ENCODE measurements at regions not wholly inside any gene's neighbourhood (a gene's known extent, or its start where the extent isn't known, plus 50 kb on each side); places are given as distances from the start of the nearest gene placed in this dataset.
A peak's percentile ranks its signal among the peaks of the same experiment; 100 is the strongest.

DNA sequence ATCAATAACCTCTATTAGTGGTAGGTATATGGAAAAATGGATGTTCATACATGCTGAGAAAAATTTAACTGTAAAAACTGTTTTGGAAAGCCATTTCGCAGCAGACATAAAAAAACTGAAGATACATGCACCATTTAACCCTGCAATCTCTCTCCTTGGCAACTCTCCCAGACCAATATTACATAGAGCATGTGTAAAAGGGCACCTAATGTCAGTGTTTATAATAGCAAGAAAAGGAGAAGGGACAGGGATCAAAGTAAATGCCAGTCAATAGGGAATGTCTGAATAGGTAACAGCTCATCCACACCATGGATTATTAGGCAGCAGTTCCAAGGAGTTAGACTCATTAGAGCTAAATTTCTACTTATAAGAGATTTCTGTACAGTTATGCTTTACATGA, 77.2 kb downstream of the BTG1 start:
- TF ChIP-seq POLR2A (IDR thresholded peaks at IDR 0.05): no peak
- TF ChIP-seq, protein P1, sequence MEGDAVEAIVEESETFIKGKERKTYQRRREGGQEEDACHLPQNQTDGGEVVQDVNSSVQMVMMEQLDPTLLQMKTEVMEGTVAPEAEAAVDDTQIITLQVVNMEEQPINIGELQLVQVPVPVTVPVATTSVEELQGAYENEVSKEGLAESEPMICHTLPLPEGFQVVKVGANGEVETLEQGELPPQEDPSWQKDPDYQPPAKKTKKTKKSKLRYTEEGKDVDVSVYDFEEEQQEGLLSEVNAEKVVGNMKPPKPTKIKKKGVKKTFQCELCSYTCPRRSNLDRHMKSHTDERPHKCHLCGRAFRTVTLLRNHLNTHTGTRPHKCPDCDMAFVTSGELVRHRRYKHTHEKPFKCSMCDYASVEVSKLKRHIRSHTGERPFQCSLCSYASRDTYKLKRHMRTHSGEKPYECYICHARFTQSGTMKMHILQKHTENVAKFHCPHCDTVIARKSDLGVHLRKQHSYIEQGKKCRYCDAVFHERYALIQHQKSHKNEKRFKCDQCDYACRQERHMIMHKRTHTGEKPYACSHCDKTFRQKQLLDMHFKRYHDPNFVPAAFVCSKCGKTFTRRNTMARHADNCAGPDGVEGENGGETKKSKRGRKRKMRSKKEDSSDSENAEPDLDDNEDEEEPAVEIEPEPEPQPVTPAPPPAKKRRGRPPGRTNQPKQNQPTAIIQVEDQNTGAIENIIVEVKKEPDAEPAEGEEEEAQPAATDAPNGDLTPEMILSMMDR (IDR thresholded peaks at IDR 0.05): no peak
- H3K9me3 ChIP-seq: no peaks in the 10 kb centered on the region
- H3K4me3 ChIP-seq: no peak overlapping the region
- no peaks in the 10 kb centered on the region for H3K36me3 ChIP-seq
- H3K27ac ChIP-seq: no peak overlapping the region
- no peaks in the 10 kb centered on the region for H3K27me3 ChIP-seq
- no peak for DNase-seq
- intact Hi-C loops (cut with DNase I; ENCODE audit: low total_unique reads): no loop called here
- H3K4me1 ChIP-seq: no peaks in the 10 kb centered on the region

DNA sequence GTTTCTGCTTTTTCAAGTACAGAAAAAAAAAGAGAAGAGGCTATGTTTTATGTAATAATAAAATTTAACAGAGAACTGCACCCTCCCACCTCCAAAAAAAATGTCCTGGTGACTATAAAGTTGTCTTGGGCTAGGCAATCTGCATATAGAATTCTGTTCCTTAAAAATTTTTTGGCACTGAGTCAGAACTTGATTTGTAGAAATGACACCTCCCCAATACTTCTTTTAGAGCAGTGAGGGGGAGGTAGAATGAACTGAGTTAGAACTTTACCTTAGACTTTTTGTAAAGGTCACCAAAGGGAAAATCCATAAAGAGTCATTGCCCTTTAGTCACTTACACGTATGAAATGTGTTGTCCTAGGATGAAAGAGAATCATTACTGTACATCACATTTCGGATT, 80.0 kb downstream of the BTG1 start:
- intact Hi-C loops (cut with DNase I; ENCODE audit: low total_unique reads): no loop called here
- H3K4me3 ChIP-seq: no peak overlapping the region
- H3K36me3 ChIP-seq: no peaks in the 10 kb centered on the region

DNA sequence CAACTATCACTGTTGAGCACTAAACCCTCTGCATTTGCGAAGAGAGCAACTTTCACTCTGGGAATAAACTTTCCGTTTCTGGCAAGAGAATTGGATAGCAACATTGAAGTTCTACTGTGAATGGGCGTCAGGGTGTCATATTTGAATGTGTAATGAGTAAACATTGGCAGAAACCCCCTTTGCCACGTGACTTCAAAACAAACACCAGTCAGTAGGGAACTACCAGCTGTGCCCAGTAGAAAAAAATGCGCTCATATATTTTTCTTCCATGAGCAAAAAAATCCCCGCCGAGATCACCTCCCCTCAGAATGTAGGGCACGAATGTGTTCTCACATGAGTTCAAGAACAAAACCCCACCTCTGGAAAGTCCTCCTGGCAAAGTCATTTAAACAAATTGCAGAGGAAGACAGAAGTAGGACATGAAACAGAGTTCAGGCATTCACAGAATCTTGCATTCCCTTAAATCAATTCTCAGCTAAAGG, 80.6 kb downstream of the BTG1 start:
- H3K9me3 ChIP-seq: no peaks in the 10 kb centered on the region
- H3K36me3 ChIP-seq: no peaks in the 10 kb centered on the region
- DNase-seq: peak; percentile 31 to 45
- TF ChIP-seq POLR2A (IDR thresholded peaks at IDR 0.05): no peak
- TF ChIP-seq, protein P1 (IDR thresholded peaks at IDR 0.05): no peak
- H3K4me3 ChIP-seq: peak overlapping the region in 1 of 2 donors; percentile 3
- peak overlapping the region; percentile 61 to 78 for H3K27ac ChIP-seq
- no peaks in the 10 kb centered on the region for H3K4me1 ChIP-seq
- no peaks in the 10 kb centered on the region for H3K27me3 ChIP-seq
- intact Hi-C loops (cut with DNase I; ENCODE audit: low total_unique reads): no loop called here

More for the DNA sequence above, 80.0 kb downstream of the BTG1 start:
- TF ChIP-seq POLR2A (IDR thresholded peaks at IDR 0.05): no peak
- TF ChIP-seq, protein P1 (IDR thresholded peaks at IDR 0.05): no peak
- Histone ChIP-seq H3K9me3 (no peaks in the 10 kb centered on the region), H3K27me3 (no peaks in the 10 kb centered on the region), H3K27ac (peak overlapping the region; percentile 61 to 78), H3K4me1 (no peaks in the 10 kb centered on the region)
- DNase-seq: no peak

- Histone ChIP-seq H3K27ac (peak overlapping the region; percentile 61 to 78), H3K27me3 (no peaks in the 10 kb centered on the region), H3K4me1 (no peaks in the 10 kb centered on the region), H3K4me3 (no peak overlapping the region), H3K9me3 (no peaks in the 10 kb centered on the region), H3K36me3 (no peaks in the 10 kb centered on the region)
- intact Hi-C loops (cut with DNase I; ENCODE audit: low total_unique reads): no loop called here
- TF ChIP-seq, protein P1 (IDR thresholded peaks at IDR 0.05): no peak
- TF ChIP-seq POLR2A (IDR thresholded peaks at IDR 0.05): no peak
- DNase-seq: no peak
These were observed 81.2 kb downstream of the BTG1 start for GRCh38 chr12:92064422-92064821.

DNA sequence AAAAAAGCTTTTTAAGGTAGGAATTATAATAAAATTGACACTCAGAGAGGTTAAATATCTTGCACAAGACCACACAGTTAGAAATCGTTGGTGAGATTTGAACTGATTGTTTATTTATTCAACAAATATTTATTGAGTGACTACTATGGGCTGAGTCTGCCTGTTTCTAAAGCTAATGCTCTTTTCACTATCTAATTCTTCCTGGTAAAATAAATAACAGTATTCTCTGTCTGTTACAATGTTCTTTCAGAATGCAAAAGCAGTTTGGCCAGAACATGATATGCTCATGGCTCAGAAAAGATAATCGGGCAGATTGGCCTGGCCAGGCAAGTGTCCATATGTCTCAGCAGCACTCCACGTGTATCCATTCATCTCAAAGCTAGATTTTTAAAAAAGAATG, 82.0 kb downstream of the BTG1 start:
- Histone ChIP-seq H3K9me3 (no peaks in the 10 kb centered on the region), H3K4me3 (no peak overlapping the region), H3K27me3 (no peaks in the 10 kb centered on the region), H3K36me3 (no peaks in the 10 kb centered on the region), H3K4me1 (no peaks in the 10 kb centered on the region), H3K27ac (peak overlapping the region; percentile 4 to 78)
- intact Hi-C loops (cut with DNase I; ENCODE audit: low total_unique reads): no loop called here
- TF ChIP-seq, protein P1 (IDR thresholded peaks at IDR 0.05): no peak
- no peak for DNase-seq

Data from uterus (tissue), 3 donors.